ENCODE measurements at regions not wholly inside any gene's neighbourhood (a gene's known extent, or its start where the extent isn't known, plus 50 kb on each side); places are given as distances from the start of the nearest gene placed in this dataset.

- TF ChIP-seq CTCF (IDR thresholded peaks at IDR 0.05; ENCODE audit: poor library complexity, severe bottlenecking) (no peak), SMC3 (conservative IDR thresholded peaks at IDR 0.05; ENCODE audit: poor library complexity) (no peak), REST (IDR thresholded peaks at IDR 0.05; ENCODE audit: borderline replicate concordance) (no peak), EZH2 (IDR thresholded peaks at IDR 0.05; ENCODE audit: borderline replicate concordance, insufficient read depth, low read length, poor library complexity, severe bottlenecking) (no peak), EP300 (conservative IDR thresholded peaks at IDR 0.05; ENCODE audit: poor library complexity, severe bottlenecking) (no peak)
These were observed 402.1 kb downstream of the EPHA7 start for GRCh38 chr6:93017213-93017612.
